Ureter (tissue), 1 donor: ENCODE measurements at regions not wholly inside any gene's neighbourhood (a gene's known extent, or its start where the extent isn't known, plus 50 kb on each side); places are given as distances from the start of the nearest gene placed in this dataset.
"Not testable (repeated sequence)": the region's sequence is repeated elsewhere in the genome, so short reads cannot be mapped to it uniquely, and the experiment has no call there.

ENCODE experiments used
- DNase-seq: peaks from one replicate; pipeline ENCODE4 v3.0.0-alpha.2; 2020; ENCODE audit warnings: low spot score
- donor health status: DM: yes; HTN: yes; CAD: no.

DNA sequence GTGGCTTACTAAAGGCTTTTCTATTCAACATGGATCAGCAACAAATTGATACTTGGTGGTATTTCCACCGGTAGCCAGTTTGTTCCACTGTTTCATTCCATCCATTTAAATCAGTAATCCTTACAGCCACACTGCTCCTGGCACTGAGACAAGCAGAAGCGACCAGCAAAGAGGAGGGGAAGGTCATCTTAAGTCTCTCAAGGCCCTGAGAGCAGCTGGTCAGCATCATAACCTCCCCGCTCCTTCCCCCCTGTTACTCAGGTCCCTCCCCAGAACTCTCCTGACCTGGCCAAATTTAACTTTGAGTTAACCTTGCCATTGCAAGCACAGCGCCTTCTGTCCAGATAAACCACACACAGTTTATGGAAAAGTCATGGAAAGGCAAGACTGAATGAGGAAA, 331.3 kb upstream of the KLF3 start:
- DNase-seq, result no peak

GRCh38 chr4:38333219-38333618, 330.8 kb upstream of the KLF3 start:
- DNase-seq, result no peak

GRCh38 chr4:38334791-38335190, 329.2 kb upstream of the KLF3 start:
- no peak for DNase-seq

DNA sequence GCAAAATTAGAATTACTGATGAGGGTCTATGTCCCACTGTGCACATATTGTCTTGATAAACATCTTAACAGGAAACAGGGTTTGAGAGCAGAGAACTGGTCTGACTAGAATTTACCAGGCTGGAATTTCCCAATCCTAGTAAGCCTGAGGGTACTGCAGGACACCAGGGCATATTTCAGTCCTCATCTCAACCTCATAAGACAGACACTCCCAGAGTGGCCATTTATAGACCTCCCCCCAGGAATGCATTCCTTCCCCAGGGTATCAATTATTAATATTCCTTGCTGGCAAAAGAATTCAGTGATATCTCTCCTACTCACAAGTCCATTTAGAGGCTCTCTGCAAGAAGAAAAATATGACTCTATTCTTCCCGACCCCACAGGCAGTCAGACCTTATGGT, 325.1 kb upstream of the KLF3 start:
- not testable (repeated sequence) for DNase-seq

GRCh38 chr4:38343608-38344007, 320.4 kb upstream of the KLF3 start:
- DNase-seq, result no peak

DNA sequence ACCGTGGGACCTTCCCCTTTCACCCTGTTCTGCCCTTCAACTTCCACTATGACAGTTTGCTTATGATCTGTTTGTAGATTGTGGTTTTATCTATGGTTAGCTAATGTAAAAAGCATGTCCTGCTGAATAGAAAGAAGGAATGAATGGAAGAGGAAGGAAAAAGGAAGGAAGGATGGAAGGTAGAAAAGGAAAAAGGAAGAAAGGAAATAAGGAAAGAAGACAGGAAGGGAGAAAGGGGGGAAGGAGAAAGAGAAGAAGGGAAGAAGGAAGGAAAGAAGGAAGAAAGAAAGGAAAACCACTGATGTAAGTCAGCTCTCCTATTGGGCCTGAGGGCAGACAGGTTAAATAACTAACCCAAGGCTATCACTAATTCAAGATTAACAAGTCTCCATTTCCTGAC, 319.1 kb upstream of the KLF3 start:
- no peak for DNase-seq

- DNase-seq, result no peak
These were observed 316.7 kb upstream of the KLF3 start for GRCh38 chr4:38347251-38347650.

DNA sequence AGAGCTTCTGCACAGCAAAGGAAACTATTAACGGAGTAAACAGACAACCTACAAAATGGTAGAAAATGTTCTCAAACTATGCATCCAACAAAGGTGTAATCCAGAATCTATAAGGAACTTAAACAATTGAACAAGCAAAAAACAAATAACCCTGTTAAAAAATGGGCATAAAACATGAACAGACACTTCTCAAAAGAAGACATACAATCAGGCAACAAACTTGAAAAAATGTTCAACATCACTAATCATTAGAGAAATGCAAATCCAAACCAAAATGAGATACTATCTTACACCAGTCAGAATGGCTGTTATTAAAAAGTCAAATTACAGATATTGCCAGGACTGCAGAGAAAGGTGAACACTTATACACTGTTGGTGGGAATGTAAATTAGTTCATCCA, 309.6 kb upstream of the KLF3 start:
- no peak for DNase-seq

- no peak for DNase-seq
These were observed 309.1 kb upstream of the KLF3 start for GRCh38 chr4:38354872-38355271.

GRCh38 chr4:38356686-38357085, 307.3 kb upstream of the KLF3 start:
- no peak for DNase-seq

DNA sequence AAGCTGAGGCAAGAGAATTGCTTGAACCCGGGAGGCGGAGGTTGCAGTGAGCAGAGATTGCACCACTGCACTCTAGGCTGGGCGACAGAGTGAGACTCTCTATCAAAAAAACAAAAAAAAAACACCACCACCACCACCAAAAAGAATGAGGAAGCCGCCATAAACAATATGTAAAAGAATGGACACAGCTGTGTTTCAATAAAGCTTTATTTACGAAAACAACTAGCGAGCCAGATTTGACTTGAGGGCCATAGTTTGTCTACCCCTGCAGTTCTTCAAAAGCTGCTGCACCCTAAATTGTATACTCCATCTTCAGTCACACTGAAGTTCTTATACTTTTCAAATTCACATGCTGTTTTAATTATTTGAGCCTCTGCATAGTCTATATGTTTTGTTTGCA, 306.5 kb upstream of the KLF3 start:
- DNase-seq, result no peak

GRCh38 chr4:38359113-38359512, 304.9 kb upstream of the KLF3 start:
- no peak for DNase-seq

DNA sequence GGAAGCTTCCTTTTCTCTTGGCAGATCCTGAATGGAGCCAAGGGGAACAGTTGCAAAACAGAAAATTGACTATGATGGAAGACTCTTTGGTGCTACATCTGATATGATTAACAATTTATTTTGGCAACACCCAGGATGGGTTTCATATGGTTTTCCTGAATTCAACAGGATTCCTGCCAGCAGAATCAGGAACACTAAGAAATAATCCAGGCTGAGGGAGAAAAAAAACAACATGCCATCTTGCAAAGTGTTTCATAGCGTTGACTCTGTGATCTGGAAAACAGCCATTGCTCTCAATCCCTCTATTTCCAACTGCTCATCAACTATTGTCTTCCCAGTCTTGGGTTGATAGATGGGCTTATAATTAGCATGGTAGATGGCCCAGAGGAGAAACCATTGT, 303.8 kb upstream of the KLF3 start:
- no peak for DNase-seq

- DNase-seq, result no peak
These were observed 299.5 kb upstream of the KLF3 start for GRCh38 chr4:38364383-38364963.

- no peak for DNase-seq
These were observed 298.7 kb upstream of the KLF3 start for GRCh38 chr4:38365261-38365660.

DNA sequence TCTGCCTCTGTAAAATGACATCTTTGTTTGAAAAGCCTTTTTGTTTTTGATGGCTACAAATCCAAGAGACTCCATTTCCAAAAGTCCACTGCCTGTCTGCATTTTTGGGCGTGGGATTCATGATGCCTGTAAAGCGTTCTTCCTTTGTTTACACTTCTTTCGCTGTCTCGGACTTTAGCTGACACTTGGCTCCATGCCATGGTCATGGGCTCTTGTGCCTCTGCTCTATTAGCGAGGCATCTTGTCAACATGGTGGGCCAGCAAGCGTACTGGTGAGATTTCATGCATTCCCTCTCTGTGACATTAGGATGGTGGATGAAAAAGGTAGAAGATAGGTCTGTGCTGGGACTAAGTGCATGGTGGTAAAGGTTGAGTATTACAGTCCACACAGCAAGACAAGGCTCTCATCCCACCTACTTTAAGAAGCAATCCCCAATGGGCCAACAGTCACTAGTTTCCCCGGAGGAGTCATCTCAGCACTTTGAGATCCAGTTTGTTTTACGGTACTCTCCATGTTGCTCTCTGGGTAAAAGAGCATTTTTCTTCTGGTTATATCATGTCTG, 298.2 kb upstream of the KLF3 start:
- DNase-seq, result no peak

DNA sequence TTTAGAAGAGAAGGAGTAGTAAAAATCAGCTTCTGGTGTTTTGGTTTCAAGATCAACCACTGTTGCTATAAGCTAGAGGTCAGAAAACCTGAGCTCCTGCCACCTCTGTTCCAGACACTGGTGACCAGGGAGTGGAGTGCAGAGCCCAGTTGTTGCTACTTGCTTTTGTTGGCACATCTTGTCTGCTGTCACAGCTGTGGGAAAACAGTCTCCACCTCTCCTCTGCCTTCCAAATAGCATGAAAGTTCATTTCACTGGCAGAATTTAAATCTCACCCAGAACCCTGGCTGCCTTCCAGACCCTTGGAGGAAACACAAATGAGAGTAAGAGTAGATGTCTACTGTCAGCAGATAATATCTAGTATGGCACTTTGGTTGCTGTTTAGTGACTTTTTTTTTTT, 297.5 kb upstream of the KLF3 start:
- peak; percentile 65 for DNase-seq

DNA sequence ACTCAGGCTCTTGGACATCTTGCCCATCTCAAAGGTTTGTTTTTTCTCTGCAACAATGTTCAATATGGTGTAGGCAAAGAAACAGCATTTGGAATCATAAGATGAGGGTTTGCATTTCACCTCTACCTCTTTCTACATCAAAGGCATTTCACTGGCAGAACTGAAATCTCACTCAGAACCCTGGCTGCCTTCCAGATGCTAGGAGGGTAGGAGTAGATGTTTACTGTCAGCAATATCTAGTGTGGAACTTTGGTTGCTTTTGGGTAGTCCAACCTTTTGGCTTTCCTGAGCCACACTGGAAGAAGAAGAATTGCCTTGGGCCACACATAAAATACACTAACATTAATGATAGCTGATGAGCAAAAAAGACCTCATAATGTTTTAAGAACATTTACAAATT, 297.0 kb upstream of the KLF3 start:
- DNase-seq, result no peak

DNA sequence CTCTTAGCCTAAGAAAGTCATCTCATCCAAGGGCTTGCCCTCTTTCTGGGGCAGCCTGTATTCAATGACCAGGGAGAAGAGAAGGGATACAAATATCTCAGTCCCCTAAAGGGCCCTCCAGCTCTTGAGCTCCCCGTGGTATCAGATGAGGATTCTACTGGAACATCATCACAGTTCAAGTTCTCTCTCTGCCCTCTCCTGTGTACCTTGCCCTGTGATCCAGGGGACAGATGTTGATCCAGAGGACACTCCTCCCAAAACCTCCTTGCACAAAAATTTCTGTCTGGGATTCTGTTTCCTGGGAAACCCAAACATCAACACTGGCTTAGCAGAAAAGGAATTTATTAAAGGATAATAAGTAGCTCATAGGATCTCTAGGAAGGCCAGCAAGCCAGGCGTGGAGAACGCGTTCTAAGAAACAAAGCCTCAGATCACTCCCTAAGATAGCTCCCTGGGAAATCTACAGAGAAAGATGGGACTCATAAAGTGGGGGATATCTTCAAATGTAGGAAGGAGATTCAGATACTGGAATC, 296.3 kb upstream of the KLF3 start:
- no peak for DNase-seq

GRCh38 chr4:38368613-38369012, 295.4 kb upstream of the KLF3 start:
- DNase-seq, result no peak

GRCh38 chr4:38371391-38371851, 292.6 kb upstream of the KLF3 start:
- no peak for DNase-seq

- no peak for DNase-seq
These were observed 290.6 kb upstream of the KLF3 start for GRCh38 chr4:38373375-38373774.

GRCh38 chr4:38377195-38377594, 286.8 kb upstream of the KLF3 start:
- no peak for DNase-seq

DNA sequence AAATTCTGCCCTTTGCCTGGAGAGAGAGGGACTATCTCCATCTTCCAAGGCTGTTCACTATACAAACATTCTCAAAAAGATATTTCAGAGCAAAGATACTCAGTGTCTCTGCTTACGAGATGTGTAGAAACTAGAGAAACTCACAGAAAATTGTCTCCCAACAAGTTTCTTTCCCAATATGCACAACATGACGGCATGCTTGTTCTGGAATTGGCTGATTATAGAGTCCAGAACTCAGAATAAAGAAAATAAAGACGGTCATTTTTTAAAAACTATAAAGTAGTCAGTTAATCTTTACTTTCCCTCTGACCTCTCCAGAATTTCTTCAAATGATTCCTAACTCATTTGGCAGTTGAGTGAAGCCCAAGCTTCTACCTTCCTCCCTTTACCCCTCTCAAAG, 285.5 kb upstream of the KLF3 start:
- no peak for DNase-seq
